B cell (primary cell): ENCODE measurements at regions not wholly inside any gene's neighbourhood (a gene's known extent, or its start where the extent isn't known, plus 50 kb on each side); places are given as distances from the start of the nearest gene placed in this dataset.

Experiments
- ATAC-seq: fragments of 200-7000 bp; cut with Tn5 transposase; one replicate; pipeline ENCODE4 v1.10.0; 2021; ENCODE audit warnings: low read depth, mild to moderate bottlenecking, moderate number of reproducible peaks, moderate library complexity
- CTCF ChIA-PET: fragments of 350-600 bp; sonication (Branson Sonifier 250); formaldehyde crosslinking; loops from one replicate; lab custom pipeline; 2021; ENCODE audit warnings: antibody characterized with exemption, inconsistent platforms; lab: Charles Lee
- POLR2A ChIA-PET: fragments of 350-600 bp; sonication (Branson Sonifier 250); formaldehyde crosslinking; loops from one replicate; lab custom pipeline; 2021; ENCODE audit warnings: antibody characterized with exemption; lab: Charles Lee
- DNase-seq: peaks from one replicate; pipeline ENCODE4 v3.0.0; 2013
- H2AFZ ChIP-seq: 2 replicates; pipeline ENCODE4 v1.6.1; 2012; ENCODE audit warnings: mild to moderate bottlenecking, low read depth, low read length; ENCODE audit not compliant: insufficient read depth, poor library complexity, severe bottlenecking
- H3K27ac ChIP-seq, 2 donors: 1 replicate in 1 of 2; 2 replicates in 1 of 2; pipeline ENCODE4 v1.5.1; 2012 to 2013; ENCODE audit warnings: low read length in 2 of 2, mild to moderate bottlenecking in 2 of 2, moderate library complexity in 1 of 2
- H3K27me3 ChIP-seq, 4 experiments: fragments of 200-600 bp in 1 of 4; sonication (generic) in 1 of 4; replicated peaks in 1 of 4; 1 replicate in 2 of 4; 2 replicates in 2 of 4; pipeline versions ENCODE4 v1.6.1 to v1.7.0; 2013 to 2016; ENCODE audit warnings: low read length in 3 of 4, mild to moderate bottlenecking in 2 of 4, mixed read lengths in 1 of 4, moderate library complexity in 1 of 4; ENCODE audit not compliant: insufficient read depth in 4 of 4, control insufficient read depth in 3 of 4; ENCODE audit errors: control extremely low read depth in 1 of 4
- H3K36me3 ChIP-seq, 2 experiments: replicated peaks in 1 of 2; 1 replicate in 1 of 2; 2 replicates in 1 of 2; pipeline versions ENCODE4 v1.6.1 to v1.7.1; 2013; ENCODE audit warnings: low read length in 1 of 2; ENCODE audit not compliant: insufficient read depth in 2 of 2, control insufficient read depth in 1 of 2; ENCODE audit errors: control extremely low read depth in 1 of 2, extremely low read depth in 1 of 2
- H3K4me1 ChIP-seq, 2 donors: fragments of 200-600 bp in 1 of 2; sonication (generic) in 1 of 2; 1 replicate in 1 of 2; 2 replicates in 1 of 2; pipeline versions ENCODE4 v1.5.1 to v1.6.1; 2013 to 2017; ENCODE audit warnings: low read length in 2 of 2; ENCODE audit not compliant: control insufficient read depth in 2 of 2, insufficient read depth in 2 of 2
- H3K4me2 ChIP-seq: replicated peaks from 2 replicates; pipeline ENCODE3; 2012; ENCODE audit warnings: mild to moderate bottlenecking, low read depth, low read length; ENCODE audit not compliant: poor library complexity, severe bottlenecking
- H3K4me3 ChIP-seq, 5 experiments: fragments of 200-600 bp in 1 of 5; sonication (generic) in 1 of 5; 1 replicate in 3 of 5; 2 replicates in 2 of 5; pipeline versions ENCODE4 v1.5.1 to v1.7.0; 2011 to 2016; ENCODE audit warnings: low read length in 4 of 5, mild to moderate bottlenecking in 4 of 5, low read depth in 2 of 5, control low read depth in 1 of 5, moderate library complexity in 1 of 5; ENCODE audit not compliant: insufficient read depth in 1 of 5; ENCODE audit errors: control extremely low read depth in 1 of 5, extremely low read depth in 1 of 5
- H3K79me2 ChIP-seq: fragments of 200-600 bp; sonication (generic); one replicate; pipeline ENCODE4 v1.6.0; 2016; ENCODE audit warnings: low read length; ENCODE audit not compliant: control insufficient read depth, insufficient read depth
- H3K9ac ChIP-seq: fragments of 200-600 bp; sonication (generic); 2 replicates; pipeline ENCODE4 v1.6.1; 2017; ENCODE audit warnings: mild to moderate bottlenecking, low read length, moderate library complexity
- H3K9me3 ChIP-seq, 3 donors: one replicate each; pipeline versions ENCODE4 v1.6.1 to v1.7.1; 2013; ENCODE audit warnings: low read length in 2 of 3; ENCODE audit not compliant: control insufficient read depth in 2 of 3, insufficient read depth in 1 of 3; ENCODE audit errors: control extremely low read depth in 1 of 3
- H4K20me1 ChIP-seq: 2 replicates; pipeline ENCODE4 v1.6.0; 2012; ENCODE audit warnings: mild to moderate bottlenecking, low read length; ENCODE audit not compliant: insufficient read depth, control insufficient read depth, poor library complexity, severe bottlenecking
- H3K27ac Mint-ChIP-seq: one replicate; pipeline ENCODE4 v1.8.0; 2021; ENCODE audit warnings: mixed read lengths
- H3K27me3 Mint-ChIP-seq: one replicate; pipeline ENCODE4 v1.8.0; 2021; ENCODE audit warnings: mixed read lengths
- H3K4me1 Mint-ChIP-seq: one replicate; pipeline ENCODE4 v1.8.0; 2021; ENCODE audit warnings: mixed read lengths
- H3K4me3 Mint-ChIP-seq: one replicate; pipeline ENCODE4 v1.8.0; 2021; ENCODE audit warnings: mixed read lengths
- H3K9me3 Mint-ChIP-seq: one replicate; pipeline ENCODE4 v1.8.0; 2022; ENCODE audit warnings: mixed read lengths; ENCODE audit not compliant: insufficient read depth
- CTCF ChIP-seq: fragments of 200-600 bp; IDR thresholded peaks from one replicate; pipeline ENCODE4 v1.8.0; 2022; ENCODE audit warnings: antibody characterized with exemption, mild to moderate bottlenecking
- EZH2 ChIP-seq: IDR thresholded peaks from 2 replicates; pipeline ENCODE4 v1.6.1; 2012; ENCODE audit warnings: borderline replicate concordance, low read depth, mild to moderate bottlenecking, moderate library complexity, low read length; ENCODE audit not compliant: insufficient read depth, poor library complexity, severe bottlenecking
- WGBS: methylation state at CpG from one replicate; pipeline ENCODE4 v1.1.5; 2013; ENCODE audit warnings: missing lambda C conversion rate; ENCODE audit not compliant: insufficient coverage; 5-methylcytosine and 5-hydroxymethylcytosine counted together
- intact Hi-C: fragments of 100-400 bp; cut with micrococcal nuclease; formaldehyde crosslinking; loops from one replicate; pipeline ENCODE4 v1.10.0; 2022

GRCh38 chr2:118249531-118249930 lies 161.3 kb downstream of the INSIG2 start:
- ChIA-PET CTCF (no interaction called here), POLR2A (no interaction called here)
- ATAC-seq (no peak), DNase-seq (no peak)
- Histone ChIP-seq H3K79me2 (no peaks in the 10 kb centered on the region), H3K9ac (no peak overlapping the region), H3K4me2 (no peak overlapping the region), H3K27me3 (peaks cover 0 to 4% (median 1%) of the 10 kb centered on the region in 4 experiments), H2AFZ (no peak overlapping the region), H3K27ac (no peak overlapping the region), H3K9me3 (no peaks in the 10 kb centered on the region), H3K4me3 (no peak overlapping the region), H4K20me1 (no peaks in the 10 kb centered on the region), H3K36me3 (no peaks in the 10 kb centered on the region), H3K4me1 (no peaks in the 10 kb centered on the region)
- H3K9me3 Mint-ChIP-seq = no peaks in the 10 kb centered on the region
- TF ChIP-seq EZH2 (no peak), CTCF (no peak)
- no peak overlapping the region for H3K27ac Mint-ChIP-seq
- WGBS = 33% methylated on average over 2 of the region's 6 CpGs
- peaks cover 24% of the 10 kb centered on the region for H3K27me3 Mint-ChIP-seq
- H3K4me3 Mint-ChIP-seq = no peak overlapping the region
- no peaks in the 10 kb centered on the region for H3K4me1 Mint-ChIP-seq
- intact Hi-C loops = no loop called here

DNA sequence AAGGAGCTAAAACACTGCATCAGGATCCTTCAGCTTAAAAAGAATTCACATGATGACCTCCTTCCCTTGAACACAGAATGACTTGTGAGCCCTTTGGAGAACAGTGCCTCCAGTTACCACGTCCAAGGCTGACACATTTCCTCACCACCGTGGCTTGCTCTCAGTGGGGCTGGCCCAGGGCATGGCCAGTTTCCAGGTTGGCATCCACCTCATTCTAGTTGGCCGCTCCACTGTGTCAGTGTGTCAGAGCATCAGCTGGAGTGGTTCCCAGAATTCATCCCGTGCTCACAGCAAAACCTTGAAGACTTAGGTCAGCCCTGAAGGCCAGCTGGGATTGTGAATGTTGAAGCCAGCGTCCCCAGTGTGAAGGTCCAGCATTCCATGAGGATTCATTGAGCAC lies 158.5 kb downstream of the INSIG2 start:
- Mint-ChIP-seq H3K9me3 (no peaks in the 10 kb centered on the region), H3K4me3 (no peak overlapping the region), H3K27me3 (peaks cover 41% of the 10 kb centered on the region), H3K27ac (no peak overlapping the region), H3K4me1 (no peaks in the 10 kb centered on the region)
- intact Hi-C loops = no loop called here
- Histone ChIP-seq H4K20me1 (no peaks in the 10 kb centered on the region), H2AFZ (no peak overlapping the region), H3K79me2 (no peaks in the 10 kb centered on the region), H3K4me3 (no peak overlapping the region), H3K4me2 (no peak overlapping the region), H3K9ac (no peak overlapping the region), H3K27ac (no peak overlapping the region), H3K4me1 (no peaks in the 10 kb centered on the region), H3K9me3 (no peaks in the 10 kb centered on the region), H3K27me3 (peaks cover 0 to 8% (median 2%) of the 10 kb centered on the region in 4 experiments), H3K36me3 (no peaks in the 10 kb centered on the region)
- TF ChIP-seq EZH2 (no peak), CTCF (no peak)
- 83% methylated on average over 5 of the region's 5 CpGs for WGBS
- DNase-seq (no peak), ATAC-seq (no peak)
- POLR2A ChIA-PET = no interaction called here
- CTCF ChIA-PET = no interaction called here
